SK-N-SH treated with all-trans-retinoic acid at 6 μM for 48 hours (cell line): ENCODE measurements at regions not wholly inside any gene's neighbourhood (a gene's known extent, or its start where the extent isn't known, plus 50 kb on each side); places are given as distances from the start of the nearest gene placed in this dataset.

Experiments used
- ARNTL ChIP-seq: fragments of 450-650 bp; formaldehyde crosslinking; IDR thresholded peaks from 2 replicates; pipeline ENCODE4 v1.5.0; 2020; ENCODE audit warnings: low read depth, mild to moderate bottlenecking, moderate library complexity, borderline replicate concordance
- ZNF70 ChIP-seq: fragments of 450-650 bp; formaldehyde crosslinking; IDR thresholded peaks from 2 replicates; pipeline ENCODE4 v1.5.0; 2020; ENCODE audit warnings: mild to moderate bottlenecking, moderate library complexity
- TF ChIP-seq, protein P1 (sequence below): fragments of 250-450 bp; sonication (Bioruptor Pico); IDR thresholded peaks from 2 replicates; pipeline ENCODE4 v1.5.0; 2020; ENCODE audit warnings: mild to moderate bottlenecking, moderate library complexity

DNA sequence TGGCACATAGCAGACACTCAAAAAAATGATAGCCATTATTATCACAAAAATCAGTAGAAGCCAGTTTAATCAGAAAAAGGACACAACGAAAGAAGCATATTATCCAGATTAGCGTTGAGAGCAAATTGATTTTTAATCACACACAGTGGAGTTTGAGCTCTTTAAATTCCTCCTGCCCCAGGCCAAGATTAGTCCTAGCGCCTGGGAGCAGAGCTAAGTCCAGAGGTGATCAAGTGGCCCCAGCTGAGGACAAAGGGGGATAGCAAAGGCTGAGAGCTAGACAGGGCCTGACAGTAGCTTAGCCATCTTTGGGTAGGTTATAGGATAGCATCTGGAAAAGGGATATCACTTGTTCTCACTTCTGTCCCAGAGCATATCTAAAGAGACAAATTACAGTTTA is 133.6 kb downstream of the NXPE2 start:
- no peak for TF ChIP-seq ARNTL (CRISPR knock-in tag)
- TF ChIP-seq, protein P1, sequence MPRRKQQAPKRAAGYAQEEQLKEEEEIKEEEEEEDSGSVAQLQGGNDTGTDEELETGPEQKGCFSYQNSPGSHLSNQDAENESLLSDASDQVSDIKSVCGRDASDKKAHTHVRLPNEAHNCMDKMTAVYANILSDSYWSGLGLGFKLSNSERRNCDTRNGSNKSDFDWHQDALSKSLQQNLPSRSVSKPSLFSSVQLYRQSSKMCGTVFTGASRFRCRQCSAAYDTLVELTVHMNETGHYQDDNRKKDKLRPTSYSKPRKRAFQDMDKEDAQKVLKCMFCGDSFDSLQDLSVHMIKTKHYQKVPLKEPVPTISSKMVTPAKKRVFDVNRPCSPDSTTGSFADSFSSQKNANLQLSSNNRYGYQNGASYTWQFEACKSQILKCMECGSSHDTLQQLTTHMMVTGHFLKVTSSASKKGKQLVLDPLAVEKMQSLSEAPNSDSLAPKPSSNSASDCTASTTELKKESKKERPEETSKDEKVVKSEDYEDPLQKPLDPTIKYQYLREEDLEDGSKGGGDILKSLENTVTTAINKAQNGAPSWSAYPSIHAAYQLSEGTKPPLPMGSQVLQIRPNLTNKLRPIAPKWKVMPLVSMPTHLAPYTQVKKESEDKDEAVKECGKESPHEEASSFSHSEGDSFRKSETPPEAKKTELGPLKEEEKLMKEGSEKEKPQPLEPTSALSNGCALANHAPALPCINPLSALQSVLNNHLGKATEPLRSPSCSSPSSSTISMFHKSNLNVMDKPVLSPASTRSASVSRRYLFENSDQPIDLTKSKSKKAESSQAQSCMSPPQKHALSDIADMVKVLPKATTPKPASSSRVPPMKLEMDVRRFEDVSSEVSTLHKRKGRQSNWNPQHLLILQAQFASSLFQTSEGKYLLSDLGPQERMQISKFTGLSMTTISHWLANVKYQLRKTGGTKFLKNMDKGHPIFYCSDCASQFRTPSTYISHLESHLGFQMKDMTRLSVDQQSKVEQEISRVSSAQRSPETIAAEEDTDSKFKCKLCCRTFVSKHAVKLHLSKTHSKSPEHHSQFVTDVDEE (CRISPR knock-in tag): no peak
- no peak for TF ChIP-seq ZNF70 (CRISPR knock-in tag)
